GM23248 (cell line): ENCODE measurements at regions not wholly inside any gene's neighbourhood (a gene's known extent, or its start where the extent isn't known, plus 50 kb on each side); places are given as distances from the start of the nearest gene placed in this dataset.

Experiments used
- DNase-seq: peaks from one replicate; pipeline ENCODE4 v3.0.0-alpha.2; 2015
- H2AFZ ChIP-seq: fragments of 200-600 bp; sonication (generic); 2 replicates; pipeline ENCODE4 v1.6.1; 2016; ENCODE audit warnings: antibody characterized with exemption
- H3F3A ChIP-seq: fragments of 200-600 bp; sonication (generic); 2 replicates; pipeline ENCODE4 v1.6.1; 2016; ENCODE audit warnings: mild to moderate bottlenecking, antibody characterized with exemption, mixed run types; ENCODE audit not compliant: insufficient read depth
- H3K27ac ChIP-seq: fragments of 200-600 bp; sonication (generic); 2 replicates; pipeline ENCODE4 v1.5.1; 2016; ENCODE audit warnings: mild to moderate bottlenecking
- H3K27me3 ChIP-seq: fragments of 200-600 bp; sonication (generic); replicated peaks from 2 replicates; pipeline ENCODE4 v1.6.1; 2016; ENCODE audit warnings: mild to moderate bottlenecking; ENCODE audit not compliant: insufficient read depth
- H3K36me3 ChIP-seq: fragments of 200-600 bp; sonication (generic); 2 replicates; pipeline ENCODE4 v1.6.1; 2016; ENCODE audit warnings: low read depth, mild to moderate bottlenecking
- H3K4me1 ChIP-seq: fragments of 200-600 bp; sonication (generic); 2 replicates; pipeline ENCODE4 v1.6.1; 2016; ENCODE audit warnings: mild to moderate bottlenecking; ENCODE audit not compliant: insufficient read depth
- H3K4me2 ChIP-seq: fragments of 200-600 bp; sonication (generic); one replicate; pipeline ENCODE4 v1.6.1; 2016; ENCODE audit warnings: mild to moderate bottlenecking; ENCODE audit not compliant: unreplicated experiment
- H3K4me3 ChIP-seq: fragments of 200-600 bp; sonication (generic); 2 replicates; pipeline ENCODE4 v1.5.1; 2016; ENCODE audit warnings: mild to moderate bottlenecking
- H3K79me2 ChIP-seq: fragments of 200-600 bp; sonication (generic); 2 replicates; pipeline ENCODE4 v1.6.1; 2016; ENCODE audit warnings: mild to moderate bottlenecking; ENCODE audit not compliant: insufficient read depth
- H3K9ac ChIP-seq: fragments of 200-600 bp; sonication (generic); 2 replicates; pipeline ENCODE4 v1.6.1; 2016; ENCODE audit warnings: mild to moderate bottlenecking
- H3K9me2 ChIP-seq: fragments of 200-600 bp; sonication (generic); 2 replicates; pipeline ENCODE4 v1.6.1; 2016; ENCODE audit warnings: mixed run types, mild to moderate bottlenecking, moderate library complexity; ENCODE audit not compliant: insufficient read depth
- H3K9me3 ChIP-seq: fragments of 200-600 bp; sonication (generic); one replicate; pipeline ENCODE4 v1.6.1; 2017; ENCODE audit warnings: low read depth
- H4K20me1 ChIP-seq: fragments of 200-600 bp; sonication (generic); 2 replicates; pipeline ENCODE4 v1.6.0; 2016; ENCODE audit not compliant: insufficient read depth
- EZH2 ChIP-seq: fragments of 200-600 bp; sonication (generic); IDR thresholded peaks from 2 replicates; pipeline ENCODE4 v1.6.1; 2018; ENCODE audit warnings: antibody characterized with exemption, mild to moderate bottlenecking; ENCODE audit not compliant: insufficient read depth, poor library complexity, severe bottlenecking
- EZH2phosphoT487 ChIP-seq: fragments of 200-600 bp; sonication (generic); IDR thresholded peaks from 2 replicates; pipeline ENCODE4 v1.6.1; 2018; ENCODE audit warnings: antibody characterized with exemption, moderate library complexity, mild to moderate bottlenecking, low read depth; ENCODE audit not compliant: insufficient read depth
- WGBS, 2 experiments: methylation state at CpG; one replicate each; pipeline ENCODE4 v1.1.6; 2015 to 2017; ENCODE audit warnings: low lambda C conversion rate in 2 of 2, low coverage in 1 of 2; ENCODE audit errors: missing lambda C conversion rate in 2 of 2; 5-methylcytosine and 5-hydroxymethylcytosine counted together
- in situ Hi-C: fragments of 300-500 bp; cut with MboI; formaldehyde crosslinking; loops from 2 replicates; pipeline ENCODE4 v1.15.0; 2020

- DNase-seq, result no peak
- no peaks in the 10 kb centered on the region for H3K27me3 ChIP-seq
- H3K9ac ChIP-seq, result no peak overlapping the region
- H3K4me2 ChIP-seq, result no peak overlapping the region
- no peaks in the 10 kb centered on the region for H3K4me1 ChIP-seq
- in situ Hi-C loops, result no loop called here
- TF ChIP-seq EZH2, result no peak
- TF ChIP-seq EZH2phosphoT487, result no peak
- H3K9me3 ChIP-seq, result no peaks in the 10 kb centered on the region
- H2AFZ ChIP-seq, result no peak overlapping the region
- no peaks in the 10 kb centered on the region for H3F3A ChIP-seq
- H3K9me2 ChIP-seq, result no peaks in the 10 kb centered on the region
- no peak overlapping the region for H3K27ac ChIP-seq
- no peak overlapping the region for H3K4me3 ChIP-seq
- 3 to 5% methylated on average over 1 of the region's 1 CpG for WGBS, 2 experiments
- H4K20me1 ChIP-seq, result no peaks in the 10 kb centered on the region
- H3K79me2 ChIP-seq, result no peaks in the 10 kb centered on the region
- H3K36me3 ChIP-seq, result no peaks in the 10 kb centered on the region
Observed at GRCh38 chr10:83073472-83073871, 1065.8 kb upstream of the GHITM start.

GRCh38 chr10:83075016-83075814 is 1064.1 kb upstream of the GHITM start:
- no peaks in the 10 kb centered on the region for H3K36me3 ChIP-seq
- DNase-seq, result no peak
- H3K9me2 ChIP-seq, result no peaks in the 10 kb centered on the region
- in situ Hi-C loops, result no loop called here
- H3K4me3 ChIP-seq, result no peak overlapping the region
- TF ChIP-seq EZH2 (no peak), EZH2phosphoT487 (no peak)
- WGBS, 2 experiments, result 5 to 8% methylated on average over 4 of the region's 4 CpGs
- H4K20me1 ChIP-seq, result no peaks in the 10 kb centered on the region
- no peaks in the 10 kb centered on the region for H3K79me2 ChIP-seq
- no peaks in the 10 kb centered on the region for H3K27me3 ChIP-seq
- no peak overlapping the region for H3K4me2 ChIP-seq
- no peak overlapping the region for H3K9ac ChIP-seq
- no peaks in the 10 kb centered on the region for H3K4me1 ChIP-seq
- H3K9me3 ChIP-seq, result no peaks in the 10 kb centered on the region
- H2AFZ ChIP-seq, result no peak overlapping the region
- H3K27ac ChIP-seq, result no peak overlapping the region
- no peaks in the 10 kb centered on the region for H3F3A ChIP-seq

GRCh38 chr10:83075815-83076355 is 1063.4 kb upstream of the GHITM start:
- no peaks in the 10 kb centered on the region for H3K9me3 ChIP-seq
- no peak for DNase-seq
- no peak overlapping the region for H3K27ac ChIP-seq
- TF ChIP-seq EZH2phosphoT487, result no peak
- no peak for TF ChIP-seq EZH2
- H3K27me3 ChIP-seq, result no peaks in the 10 kb centered on the region
- in situ Hi-C loops, result no loop called here
- no peaks in the 10 kb centered on the region for H3K79me2 ChIP-seq
- H3K9ac ChIP-seq, result no peak overlapping the region
- no peaks in the 10 kb centered on the region for H3K36me3 ChIP-seq
- H3K9me2 ChIP-seq, result no peaks in the 10 kb centered on the region
- no peaks in the 10 kb centered on the region for H3K4me1 ChIP-seq
- H3K4me2 ChIP-seq, result no peak overlapping the region
- H2AFZ ChIP-seq, result no peak overlapping the region
- H4K20me1 ChIP-seq, result no peaks in the 10 kb centered on the region
- no peaks in the 10 kb centered on the region for H3F3A ChIP-seq
- no peak overlapping the region for H3K4me3 ChIP-seq

GRCh38 chr10:83076443-83076842 is 1062.9 kb upstream of the GHITM start:
- Histone ChIP-seq H3K27me3 (no peaks in the 10 kb centered on the region), H3K4me3 (no peak overlapping the region), H3K36me3 (no peaks in the 10 kb centered on the region), H4K20me1 (no peaks in the 10 kb centered on the region), H3K4me2 (no peak overlapping the region), H3K27ac (no peak overlapping the region), H3K4me1 (no peaks in the 10 kb centered on the region), H3K79me2 (no peaks in the 10 kb centered on the region), H3K9me2 (no peaks in the 10 kb centered on the region), H3K9ac (no peak overlapping the region), H3F3A (no peaks in the 10 kb centered on the region), H2AFZ (no peak overlapping the region), H3K9me3 (no peaks in the 10 kb centered on the region)
- TF ChIP-seq EZH2, result no peak
- TF ChIP-seq EZH2phosphoT487, result no peak
- no peak for DNase-seq
- WGBS, 2 experiments, result 12 to 13% methylated on average over 3 of the region's 3 CpGs
- in situ Hi-C loops, result no loop called here
